Activated B cell treated with CpG ODN at 0.5 μM for 24 hours (primary cell): ENCODE measurements at regions not wholly inside any gene's neighbourhood (a gene's known extent, or its start where the extent isn't known, plus 50 kb on each side); places are given as distances from the start of the nearest gene placed in this dataset.

Experiments
- ATAC-seq: fragments of 200-7000 bp; cut with Tn5 transposase; one replicate; pipeline ENCODE4 v1.10.0; 2021; ENCODE audit warnings: low read depth, mild to moderate bottlenecking, moderate library complexity
- CTCF ChIA-PET: fragments of 350-600 bp; sonication (Branson Sonifier 250); formaldehyde crosslinking; loops from one replicate; lab custom pipeline; 2021; ENCODE audit warnings: antibody characterized with exemption; lab: Charles Lee
- POLR2A ChIA-PET: fragments of 350-600 bp; sonication (Branson Sonifier 250); formaldehyde crosslinking; loops from one replicate; lab custom pipeline; 2021; ENCODE audit warnings: antibody characterized with exemption; lab: Charles Lee
- DNase-seq: peaks from one replicate; pipeline ENCODE4 v3.0.0; 2022
- H3K27ac Mint-ChIP-seq: one replicate; pipeline ENCODE4 v1.8.0; 2020; ENCODE audit warnings: mixed read lengths
- H3K27me3 Mint-ChIP-seq: one replicate; pipeline ENCODE4 v1.8.0; 2021; ENCODE audit warnings: mixed read lengths
- H3K36me3 Mint-ChIP-seq: one replicate; pipeline ENCODE4 v1.8.0; 2021; ENCODE audit warnings: low read depth, mixed read lengths
- H3K4me1 Mint-ChIP-seq: one replicate; pipeline ENCODE4 v1.8.0; 2021; ENCODE audit warnings: mixed read lengths
- H3K4me3 Mint-ChIP-seq: one replicate; pipeline ENCODE4 v1.8.0; 2020; ENCODE audit warnings: mild to moderate bottlenecking, mixed read lengths
- H3K9me3 Mint-ChIP-seq: one replicate; pipeline ENCODE4 v1.8.0; 2020; ENCODE audit warnings: mixed read lengths
- CTCF ChIP-seq: fragments of 200-600 bp; IDR thresholded peaks from one replicate; pipeline ENCODE4 v1.8.0; 2022; ENCODE audit warnings: antibody characterized with exemption, mild to moderate bottlenecking
- intact Hi-C: fragments of 100-400 bp; cut with micrococcal nuclease; formaldehyde crosslinking; loops from one replicate; pipeline ENCODE4 v1.15.1; 2024

DNA sequence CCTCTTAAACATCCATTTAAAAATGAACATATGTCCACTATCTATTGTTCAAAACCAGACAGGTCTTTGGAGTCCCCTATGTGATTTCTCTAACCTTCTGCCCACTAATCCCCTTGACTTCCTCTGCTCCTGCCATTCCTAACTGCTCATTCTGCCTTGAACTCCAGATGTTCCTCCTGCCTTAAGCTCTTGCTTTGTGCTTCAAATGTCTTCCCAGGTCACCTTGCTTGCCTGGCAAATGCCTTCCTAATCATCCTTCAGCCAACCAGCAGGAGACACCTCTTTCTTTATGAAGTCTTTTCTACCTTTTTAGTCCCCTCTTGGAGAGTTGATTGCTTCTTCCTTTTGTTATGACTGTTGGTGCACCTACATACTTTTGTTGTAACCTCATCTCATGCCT lies 1043.0 kb upstream of the CHAC2 start:
- ATAC-seq (no peak), DNase-seq (no peak)
- TF ChIP-seq CTCF, result no peak
- peaks cover 12% of the 10 kb centered on the region for H3K9me3 Mint-ChIP-seq
- no peak overlapping the region for H3K4me3 Mint-ChIP-seq
- ChIA-PET CTCF (no interaction called here), POLR2A (no interaction called here)
- H3K27ac Mint-ChIP-seq, result no peak overlapping the region
- H3K27me3 Mint-ChIP-seq, result no peaks in the 10 kb centered on the region
- H3K4me1 Mint-ChIP-seq, result no peaks in the 10 kb centered on the region
- no peaks in the 10 kb centered on the region for H3K36me3 Mint-ChIP-seq
- intact Hi-C loops, result no loop called here

DNA sequence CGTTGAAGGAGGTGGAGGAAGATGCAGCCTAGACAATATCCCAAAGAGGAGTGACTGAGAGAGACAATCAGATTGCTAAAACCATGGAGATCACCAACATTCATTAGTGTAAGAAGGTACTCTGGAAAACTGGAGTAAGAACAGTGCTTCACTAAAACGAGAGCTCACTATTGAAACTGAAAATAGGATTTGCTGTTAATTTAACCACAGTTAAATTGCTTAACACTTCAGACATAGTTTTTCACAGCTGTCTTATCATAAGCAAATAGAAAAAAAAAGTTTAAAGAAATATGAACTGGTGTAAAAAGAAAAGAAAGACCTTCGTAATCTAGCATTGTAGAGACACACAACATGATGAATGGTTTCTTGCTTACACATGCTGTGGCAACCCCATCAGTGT lies 1049.8 kb upstream of the CHAC2 start:
- no peaks in the 10 kb centered on the region for H3K9me3 Mint-ChIP-seq
- no peaks in the 10 kb centered on the region for H3K27me3 Mint-ChIP-seq
- DNase-seq, result no peak
- H3K4me3 Mint-ChIP-seq, result no peak overlapping the region
- intact Hi-C loops, result no loop called here
- H3K36me3 Mint-ChIP-seq, result no peaks in the 10 kb centered on the region
- ChIA-PET CTCF (no interaction called here), POLR2A (no interaction called here)
- H3K27ac Mint-ChIP-seq, result no peak overlapping the region
- TF ChIP-seq CTCF, result no peak
- no peaks in the 10 kb centered on the region for H3K4me1 Mint-ChIP-seq
- ATAC-seq, result no peak

GRCh38 chr2:52710810-52711618 lies 1056.6 kb upstream of the CHAC2 start:
- Mint-ChIP-seq H3K36me3 (no peaks in the 10 kb centered on the region), H3K4me1 (no peaks in the 10 kb centered on the region), H3K4me3 (no peak overlapping the region), H3K27ac (no peak overlapping the region), H3K9me3 (peaks cover 5% of the 10 kb centered on the region), H3K27me3 (no peaks in the 10 kb centered on the region)
- ChIA-PET CTCF (no interaction called here), POLR2A (no interaction called here)
- no peak for ATAC-seq
- TF ChIP-seq CTCF, result no peak
- intact Hi-C loops, result no loop called here
- DNase-seq, result no peak

- H3K27me3 Mint-ChIP-seq, result no peaks in the 10 kb centered on the region
- ATAC-seq, result no peak
- no peak for DNase-seq
- TF ChIP-seq CTCF, result no peak
- no peak overlapping the region for H3K27ac Mint-ChIP-seq
- ChIA-PET CTCF (no interaction called here), POLR2A (no interaction called here)
- H3K4me1 Mint-ChIP-seq, result no peaks in the 10 kb centered on the region
- no peak overlapping the region for H3K4me3 Mint-ChIP-seq
- no peaks in the 10 kb centered on the region for H3K36me3 Mint-ChIP-seq
- intact Hi-C loops, result no loop called here
- H3K9me3 Mint-ChIP-seq, result peaks cover 11% of the 10 kb centered on the region
These were observed 1063.4 kb upstream of the CHAC2 start for GRCh38 chr2:52704251-52704650.

DNA sequence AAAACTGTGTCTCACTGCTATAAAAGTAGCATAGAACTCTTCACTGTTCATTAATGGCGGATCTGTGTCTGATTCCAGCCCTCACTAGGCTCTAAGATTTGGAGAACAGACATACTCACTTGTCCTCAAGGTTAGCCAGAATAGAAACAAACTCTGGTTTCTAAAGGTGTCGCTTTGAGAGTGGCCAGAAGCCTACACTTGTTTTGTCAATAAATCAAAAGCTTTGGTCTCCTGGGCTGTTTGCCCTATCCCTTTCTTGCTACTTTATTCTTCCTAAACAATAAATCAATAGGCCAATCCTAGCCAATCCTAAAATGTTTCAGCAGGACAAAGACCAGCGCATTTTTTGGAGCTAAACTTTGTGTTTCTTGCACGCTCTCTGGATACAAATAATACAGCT lies 1064.6 kb upstream of the CHAC2 start:
- POLR2A ChIA-PET, result no interaction called here
- CTCF ChIA-PET, result no interaction called here

More for the DNA sequence above, 1064.6 kb upstream of the CHAC2 start:
- DNase-seq (no peak), ATAC-seq (no peak)
- Mint-ChIP-seq H3K27me3 (no peaks in the 10 kb centered on the region), H3K9me3 (peaks cover 11% of the 10 kb centered on the region), H3K36me3 (no peaks in the 10 kb centered on the region), H3K4me3 (no peak overlapping the region), H3K4me1 (no peaks in the 10 kb centered on the region), H3K27ac (no peak overlapping the region)
- intact Hi-C loops, result no loop called here
- no peak for TF ChIP-seq CTCF
